ENCODE measurements at regions not wholly inside any gene's neighbourhood (a gene's known extent, or its start where the extent isn't known, plus 50 kb on each side); places are given as distances from the start of the nearest gene placed in this dataset.

GRCh38 chr4:183026701-183027100 is 72.4 kb upstream of the WWC2 start:
- no peak for DNase-seq (ENCODE audit: low read depth)
- TF ChIP-seq CTCF (IDR thresholded peaks at IDR 0.05; ENCODE audit: insufficient read depth, low read length): no peak
- H3K4me3 ChIP-seq (ENCODE audit: low read depth, low read length): no peak overlapping the region

GRCh38 chr4:183022617-183023016 is 76.4 kb upstream of the WWC2 start:
- no peak for TF ChIP-seq CTCF (IDR thresholded peaks at IDR 0.05; ENCODE audit: insufficient read depth, low read length)
- H3K4me3 ChIP-seq (ENCODE audit: low read depth, low read length): no peak overlapping the region
- DNase-seq (ENCODE audit: low read depth): no peak

GRCh38 chr4:183017962-183018361 is 81.1 kb upstream of the WWC2 start:
- no peak for DNase-seq (ENCODE audit: low read depth)
- H3K4me3 ChIP-seq (ENCODE audit: low read depth, low read length): no peak overlapping the region
- no peak for TF ChIP-seq CTCF (IDR thresholded peaks at IDR 0.05; ENCODE audit: insufficient read depth, low read length)

- H3K4me3 ChIP-seq (ENCODE audit: low read depth, low read length): no peak overlapping the region
- TF ChIP-seq CTCF (IDR thresholded peaks at IDR 0.05; ENCODE audit: insufficient read depth, low read length): no peak
- no peak for DNase-seq (ENCODE audit: low read depth)
Measured at GRCh38 chr4:183014361-183015084, 84.5 kb upstream of the WWC2 start.

GRCh38 chr4:183013730-183014002 is 85.4 kb upstream of the WWC2 start:
- no peak for DNase-seq (ENCODE audit: low read depth)
- no peak for TF ChIP-seq CTCF (IDR thresholded peaks at IDR 0.05; ENCODE audit: insufficient read depth, low read length)

GRCh38 chr4:183012879-183013729 is 86.0 kb upstream of the WWC2 start:
- DNase-seq (ENCODE audit: low read depth): no peak
- no peak for TF ChIP-seq CTCF (IDR thresholded peaks at IDR 0.05; ENCODE audit: insufficient read depth, low read length)
- H3K4me3 ChIP-seq (ENCODE audit: low read depth, low read length): no peak overlapping the region

More at GRCh38 chr4:183013730-183014002, 85.4 kb upstream of the WWC2 start:
- no peak overlapping the region for H3K4me3 ChIP-seq (ENCODE audit: low read depth, low read length)

All from fibroblast of the aortic adventitia (primary cell).